ENCODE measurements at regions not wholly inside any gene's neighbourhood (a gene's known extent, or its start where the extent isn't known, plus 50 kb on each side); places are given as distances from the start of the nearest gene placed in this dataset.
"Not testable (repeated sequence)": the region's sequence is repeated elsewhere in the genome, so short reads cannot be mapped to it uniquely, and the experiment has no call there.

- no peak for DNase-seq (ENCODE audit: low spot score)
Observed at GRCh38 chr4:104549736-104550135, 55.0 kb upstream of the CXXC4 start.

DNA sequence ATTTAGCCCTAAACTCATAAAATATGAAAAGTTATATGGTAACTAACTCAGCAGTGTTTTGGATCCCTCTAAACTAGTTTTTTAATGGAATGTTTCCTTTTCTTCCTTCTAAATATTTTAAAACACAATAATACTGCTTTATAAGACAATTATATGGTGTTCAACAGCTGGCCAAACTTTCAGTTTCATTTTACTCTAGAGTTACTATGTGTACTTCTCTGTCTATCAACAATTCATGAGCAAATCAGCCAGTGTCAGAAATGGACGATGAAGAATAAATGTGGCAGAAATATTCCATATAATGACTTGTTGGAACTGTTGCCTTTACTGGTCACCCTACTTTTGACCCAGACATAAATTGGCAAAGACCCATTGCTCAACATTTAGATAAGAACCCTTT lies 64.8 kb upstream of the CXXC4 start:
- DNase-seq (ENCODE audit: low spot score): no peak

DNA sequence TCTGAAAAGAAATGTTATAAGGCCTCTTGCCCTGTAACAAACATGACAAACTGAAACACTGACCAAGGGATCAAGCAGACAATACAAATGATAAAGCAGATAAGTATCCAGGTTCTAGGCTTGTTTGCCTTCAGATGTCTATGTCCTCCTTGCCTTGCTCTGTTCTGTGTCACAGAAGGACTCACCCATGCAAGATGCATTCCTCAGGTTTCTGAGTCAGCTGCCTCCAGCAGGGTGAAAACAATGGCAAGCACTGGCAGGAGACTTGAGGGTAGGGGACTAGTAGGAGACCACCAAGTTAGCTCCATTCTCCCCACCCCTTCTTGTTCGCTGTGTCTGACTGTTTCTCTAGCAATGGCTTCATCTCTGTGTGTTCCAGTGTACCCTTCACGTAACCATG lies 76.6 kb upstream of the CXXC4 start:
- DNase-seq (ENCODE audit: low spot score): no peak

DNA sequence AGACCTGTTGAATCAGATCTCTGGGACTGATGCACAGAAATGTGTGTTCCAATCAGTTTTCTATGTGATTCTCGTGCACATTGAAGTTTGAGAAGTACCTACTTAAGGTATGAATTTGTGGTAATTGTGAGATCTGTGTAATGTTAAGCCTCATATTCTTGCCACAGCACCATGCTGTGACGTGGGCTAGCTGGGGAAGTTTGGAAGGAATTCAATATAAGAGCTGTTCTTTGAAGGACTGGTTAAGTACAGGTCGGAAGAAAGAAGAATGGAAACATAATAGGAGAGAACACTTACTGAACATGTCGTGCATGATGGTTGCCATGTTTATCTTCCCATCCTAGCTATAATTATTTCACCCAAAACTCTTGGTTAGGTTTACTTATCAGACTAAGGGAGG lies 79.7 kb upstream of the CXXC4 start:
- DNase-seq (ENCODE audit: low spot score): no peak

DNA sequence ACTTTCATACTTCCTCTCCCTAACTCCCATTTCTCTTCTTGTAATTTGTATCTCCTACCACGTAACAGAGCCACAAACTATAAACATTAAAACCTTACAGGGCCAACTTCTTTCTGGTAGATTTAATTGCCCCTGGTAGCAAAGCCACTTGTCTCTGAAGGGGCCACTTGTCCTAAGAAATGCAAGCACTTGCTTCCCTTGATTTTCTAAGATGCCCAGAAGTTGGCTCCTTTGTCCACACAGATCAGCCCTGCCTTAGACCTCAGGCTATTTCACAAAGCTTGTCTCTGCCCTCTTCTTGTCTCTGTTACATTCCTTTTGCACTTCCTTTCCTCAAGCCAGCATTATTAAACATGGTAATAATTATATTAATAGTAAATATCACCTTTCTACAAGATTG lies 80.6 kb upstream of the CXXC4 start:
- no peak for DNase-seq (ENCODE audit: low spot score)

DNA sequence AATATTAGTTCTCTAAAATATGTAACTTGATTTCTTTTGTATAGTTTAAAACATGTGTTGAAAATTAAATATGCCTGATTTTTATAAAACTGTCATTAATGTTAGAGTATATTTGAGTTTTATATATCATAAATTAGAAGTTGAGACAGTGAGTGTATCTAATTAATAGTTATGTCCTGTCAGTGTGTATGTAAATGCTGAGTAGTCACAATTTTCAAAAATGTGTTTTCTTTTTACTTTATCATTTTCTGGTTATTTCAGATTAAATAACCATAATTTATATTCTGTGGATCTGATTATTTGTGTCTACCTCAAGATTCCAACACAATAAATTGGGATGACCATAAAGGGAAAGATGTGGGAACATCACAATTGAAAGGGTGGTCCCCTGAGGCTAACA lies 82.7 kb upstream of the CXXC4 start:
- no peak for DNase-seq (ENCODE audit: low spot score)

DNA sequence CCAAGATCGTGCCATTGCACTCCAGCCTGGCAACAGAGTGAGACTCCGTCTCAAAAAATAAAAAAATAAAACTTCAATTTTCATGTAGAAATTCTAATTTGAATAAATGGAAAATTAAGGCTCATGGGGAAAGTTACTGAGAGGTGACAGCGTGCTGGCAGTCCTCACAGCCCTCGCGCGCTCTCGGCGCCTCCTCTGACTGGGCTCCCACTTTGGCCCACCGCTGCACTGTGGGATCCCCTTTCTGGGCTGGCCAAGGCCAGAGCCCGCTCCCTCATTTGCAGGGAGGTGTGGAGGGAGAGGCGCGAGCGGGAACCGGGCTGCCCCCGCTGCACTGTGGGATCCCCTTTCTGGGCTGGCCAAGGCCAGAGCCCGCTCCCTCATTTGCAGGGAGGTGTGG lies 86.8 kb upstream of the CXXC4 start:
- not testable (repeated sequence) for DNase-seq (ENCODE audit: low spot score)

DNA sequence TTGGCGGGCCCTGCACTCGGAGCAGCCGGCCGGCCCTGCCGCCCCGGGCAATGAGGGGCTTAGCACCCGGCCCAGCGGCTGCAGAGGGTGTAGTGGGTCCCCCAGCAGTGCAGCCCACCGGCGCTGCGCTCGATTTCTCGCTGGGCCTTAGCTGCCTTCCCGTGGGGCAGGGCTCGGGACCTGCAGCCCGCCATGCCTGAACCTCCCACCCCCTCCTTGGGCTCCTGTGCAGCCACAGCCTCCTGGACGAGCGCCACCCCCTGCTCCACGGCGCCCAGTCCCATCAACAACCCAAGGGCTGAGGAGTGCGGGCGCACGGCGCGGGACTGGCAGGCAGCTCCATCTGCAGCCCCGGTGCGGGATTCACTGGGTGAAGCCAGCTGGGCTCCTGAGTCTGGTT lies 87.4 kb upstream of the CXXC4 start:
- DNase-seq (ENCODE audit: low spot score): not testable (repeated sequence)

DNA sequence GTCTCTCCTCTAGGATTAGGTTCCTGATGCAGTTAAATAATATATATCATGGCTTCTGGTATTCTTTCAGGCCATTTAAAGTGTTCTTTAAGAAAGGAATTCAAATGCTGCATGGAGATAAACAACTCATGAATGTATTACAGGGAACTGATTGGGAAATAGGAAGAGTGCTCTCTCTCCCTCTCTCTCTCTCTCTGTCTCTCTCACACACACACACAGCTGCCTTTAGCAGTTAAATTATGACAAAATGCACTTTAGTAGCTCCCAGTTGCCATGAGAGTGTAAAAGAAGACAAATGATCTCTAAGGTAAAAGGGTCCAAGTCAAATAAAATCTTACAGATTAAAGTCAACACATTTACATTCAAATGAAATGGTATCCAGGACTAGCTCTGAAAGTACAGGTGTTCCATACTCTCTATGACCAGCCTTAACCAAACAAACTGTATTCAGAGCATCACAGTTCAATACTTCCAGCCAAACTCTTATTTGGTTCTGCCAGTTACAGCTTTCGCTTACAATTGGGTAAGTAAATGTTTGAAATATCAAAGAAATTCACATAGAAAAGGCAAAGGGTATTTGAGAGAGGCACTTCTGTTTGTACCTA lies 94.7 kb upstream of the CXXC4 start:
- DNase-seq (ENCODE audit: low spot score): no peak

DNA sequence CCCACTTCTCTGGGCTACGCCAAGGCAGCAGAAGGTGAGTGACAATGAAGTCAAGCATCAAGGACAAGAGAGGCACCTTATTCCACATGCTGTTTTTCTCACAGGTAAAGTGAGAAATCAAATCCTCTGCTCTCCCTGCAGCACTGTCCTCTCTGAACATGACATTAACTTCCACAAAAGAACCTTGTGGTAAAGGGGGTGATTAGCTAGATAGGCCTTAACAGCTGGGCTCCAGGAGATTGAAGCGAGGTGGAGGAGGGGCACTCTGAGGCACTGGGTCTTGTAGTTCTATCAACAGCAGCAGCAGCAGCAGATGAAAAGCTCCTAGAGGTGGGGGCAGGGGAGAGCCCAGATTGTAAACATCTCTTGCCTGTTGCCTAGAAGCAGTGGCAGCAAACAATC lies 96.8 kb upstream of the CXXC4 start:
- DNase-seq (ENCODE audit: low spot score): no peak

- no peak for DNase-seq (ENCODE audit: low spot score)
Observed at GRCh38 chr4:104592183-104592582, 97.5 kb upstream of the CXXC4 start.

- DNase-seq (ENCODE audit: low spot score): no peak
Observed at GRCh38 chr4:104593019-104593418, 98.3 kb upstream of the CXXC4 start.

DNA sequence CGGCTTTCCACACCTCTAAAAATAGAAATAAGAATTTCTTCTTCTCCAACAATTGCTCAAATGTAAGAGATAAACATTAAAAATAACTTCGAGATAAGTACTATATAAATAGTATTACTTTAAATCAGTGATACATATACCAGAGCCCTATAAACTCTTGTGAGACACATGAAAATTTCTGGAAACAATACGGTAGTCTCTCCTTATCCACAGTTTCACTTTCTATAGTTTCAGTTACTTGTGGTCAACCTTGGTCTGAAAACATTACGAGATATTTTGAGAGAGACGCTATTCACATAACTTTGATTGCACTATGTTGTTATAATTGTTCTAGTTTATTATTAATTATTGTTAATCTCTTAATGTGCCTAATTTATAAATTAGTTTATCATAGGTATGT lies 101.5 kb upstream of the CXXC4 start:
- DNase-seq (ENCODE audit: low spot score): no peak

- DNase-seq (ENCODE audit: low spot score): no peak
Observed at GRCh38 chr4:104615496-104615895, 120.8 kb upstream of the CXXC4 start.

- no peak for DNase-seq (ENCODE audit: low spot score)
Observed at GRCh38 chr4:104615926-104616325, 121.2 kb upstream of the CXXC4 start.

DNA sequence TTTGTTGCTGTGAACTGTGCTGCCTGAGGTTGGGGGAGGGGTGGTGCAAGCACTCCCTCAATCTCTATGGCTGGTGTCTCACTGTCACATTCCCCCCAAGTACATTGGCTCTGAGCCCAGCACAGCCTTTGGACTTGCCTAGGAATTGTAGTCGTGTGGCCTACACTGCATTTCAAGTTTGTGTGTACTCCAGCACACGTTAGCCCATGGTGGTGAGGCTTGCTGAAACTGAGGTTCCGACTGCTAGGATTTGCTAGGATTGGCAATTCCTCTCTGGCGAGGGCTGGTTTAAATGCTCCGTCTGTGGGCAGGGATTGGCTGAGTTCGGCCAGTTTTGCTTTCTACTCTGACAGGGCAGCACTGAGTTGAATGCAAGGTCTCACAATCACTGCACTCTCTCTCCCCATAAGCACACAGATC lies 121.7 kb upstream of the CXXC4 start:
- no peak for DNase-seq (ENCODE audit: low spot score)

DNA sequence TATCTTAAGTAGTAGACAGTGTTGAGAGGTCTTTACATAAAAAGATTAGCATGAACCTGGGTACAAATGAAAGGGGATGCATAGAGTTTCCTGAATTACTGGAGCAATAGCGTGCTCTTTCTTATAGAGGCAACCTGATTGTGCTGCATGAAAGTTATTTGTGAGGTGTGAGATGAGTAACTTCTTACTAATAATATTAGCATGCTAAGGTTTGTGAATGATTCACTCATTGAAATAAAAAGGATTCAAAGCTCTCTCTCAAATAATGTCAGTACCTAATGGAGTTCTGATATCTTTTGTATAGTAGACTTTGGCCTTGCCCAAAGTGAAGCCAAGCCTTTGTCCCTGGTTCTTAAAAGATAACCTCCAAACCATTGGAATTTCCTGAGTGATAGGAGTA lies 131.0 kb upstream of the CXXC4 start:
- DNase-seq (ENCODE audit: low spot score): no peak

DNA sequence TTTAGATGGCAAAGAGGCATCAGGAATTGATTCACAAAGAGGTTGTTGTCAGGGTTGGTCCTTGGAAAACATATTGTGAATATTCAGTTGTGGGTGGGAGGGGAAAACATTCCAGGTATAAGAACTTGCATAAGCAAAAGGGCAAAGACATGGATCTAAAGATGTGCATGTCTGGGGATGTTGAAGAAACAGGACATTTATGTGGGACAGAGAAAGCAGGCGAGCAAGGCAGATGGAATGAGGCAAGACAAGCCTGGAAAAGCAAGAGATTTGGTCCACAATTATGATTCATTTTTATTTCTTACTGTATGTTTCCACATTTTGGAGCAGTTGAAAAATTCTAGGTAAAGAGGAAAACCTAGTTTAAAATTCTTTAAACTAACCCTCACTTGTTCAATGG lies 134.9 kb upstream of the CXXC4 start:
- no peak for DNase-seq (ENCODE audit: low spot score)

GRCh38 chr4:104630272-104630671 lies 135.6 kb upstream of the CXXC4 start:
- no peak for DNase-seq (ENCODE audit: low spot score)

DNA sequence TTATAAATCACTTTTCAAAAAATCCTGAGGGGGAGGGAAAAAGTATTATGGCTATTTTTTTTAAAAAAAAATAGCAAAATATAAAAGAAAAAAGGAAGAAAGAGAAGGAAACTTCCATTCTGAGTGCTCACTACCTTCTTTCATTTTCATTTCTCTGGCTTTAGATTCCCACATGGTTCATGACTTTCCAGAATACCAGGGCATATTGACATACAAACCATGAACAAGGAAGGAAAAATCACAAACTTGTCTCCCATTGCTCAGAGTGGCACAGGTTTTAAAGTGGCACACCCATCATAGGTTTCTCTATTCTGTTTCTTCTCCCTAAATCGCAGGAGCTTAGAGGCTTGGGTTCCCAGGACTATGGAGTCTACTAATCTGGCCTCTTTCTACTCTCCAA lies 136.3 kb upstream of the CXXC4 start:
- no peak for DNase-seq (ENCODE audit: low spot score)

DNA sequence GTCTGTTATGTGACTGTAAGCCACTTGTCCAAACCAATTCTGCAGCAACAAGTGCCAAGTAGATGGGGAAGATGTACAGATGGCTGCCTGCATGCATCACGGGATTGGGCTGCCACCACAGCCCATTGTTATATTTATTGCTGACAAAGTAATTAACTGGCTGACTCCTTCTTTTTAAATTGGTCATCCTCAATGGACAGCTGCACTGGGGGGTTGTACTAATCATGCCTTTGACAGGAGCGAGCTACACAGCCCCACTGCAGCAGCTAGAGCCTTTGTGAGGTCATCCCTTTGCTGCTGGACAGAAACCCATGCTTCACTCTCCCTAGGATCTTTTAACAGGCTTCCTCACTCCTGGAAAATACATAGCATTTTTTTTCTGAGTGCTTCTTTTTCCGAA lies 146.7 kb upstream of the CXXC4 start:
- no peak for DNase-seq (ENCODE audit: low spot score)

- no peak for DNase-seq (ENCODE audit: low spot score)
Observed at GRCh38 chr4:104642521-104642920, 147.8 kb upstream of the CXXC4 start.

GRCh38 chr4:104643805-104644204 lies 149.1 kb upstream of the CXXC4 start:
- no peak for DNase-seq (ENCODE audit: low spot score)

GRCh38 chr4:104649631-104650030 lies 154.9 kb upstream of the CXXC4 start:
- no peak for DNase-seq (ENCODE audit: low spot score)

GRCh38 chr4:104662269-104662668 lies 167.6 kb upstream of the CXXC4 start:
- not testable (repeated sequence) for DNase-seq (ENCODE audit: low spot score)
